SU-DHL-6 (cell line): ENCODE measurements at regions not wholly inside any gene's neighbourhood (a gene's known extent, or its start where the extent isn't known, plus 50 kb on each side); places are given as distances from the start of the nearest gene placed in this dataset.

Source experiments
- EZH2phosphoT487 ChIP-seq: fragments of 200-600 bp; sonication (generic), shearing (Covaris generic); conservative IDR thresholded peaks from 2 replicates; pipeline ENCODE4 v1.6.1; 2018; ENCODE audit warnings: mild to moderate bottlenecking, antibody characterized with exemption, low read length, moderate library complexity, mixed read lengths
- TF ChIP-seq, protein P1 (sequence below): fragments of 200-600 bp; sonication (generic); IDR thresholded peaks from one replicate; pipeline ENCODE4 v1.5.1; 2017; ENCODE audit warnings: antibody characterized with exemption, mild to moderate bottlenecking, low read length, moderate library complexity; ENCODE audit not compliant: insufficient read depth, poor library complexity, severe bottlenecking

- TF ChIP-seq, protein P1, sequence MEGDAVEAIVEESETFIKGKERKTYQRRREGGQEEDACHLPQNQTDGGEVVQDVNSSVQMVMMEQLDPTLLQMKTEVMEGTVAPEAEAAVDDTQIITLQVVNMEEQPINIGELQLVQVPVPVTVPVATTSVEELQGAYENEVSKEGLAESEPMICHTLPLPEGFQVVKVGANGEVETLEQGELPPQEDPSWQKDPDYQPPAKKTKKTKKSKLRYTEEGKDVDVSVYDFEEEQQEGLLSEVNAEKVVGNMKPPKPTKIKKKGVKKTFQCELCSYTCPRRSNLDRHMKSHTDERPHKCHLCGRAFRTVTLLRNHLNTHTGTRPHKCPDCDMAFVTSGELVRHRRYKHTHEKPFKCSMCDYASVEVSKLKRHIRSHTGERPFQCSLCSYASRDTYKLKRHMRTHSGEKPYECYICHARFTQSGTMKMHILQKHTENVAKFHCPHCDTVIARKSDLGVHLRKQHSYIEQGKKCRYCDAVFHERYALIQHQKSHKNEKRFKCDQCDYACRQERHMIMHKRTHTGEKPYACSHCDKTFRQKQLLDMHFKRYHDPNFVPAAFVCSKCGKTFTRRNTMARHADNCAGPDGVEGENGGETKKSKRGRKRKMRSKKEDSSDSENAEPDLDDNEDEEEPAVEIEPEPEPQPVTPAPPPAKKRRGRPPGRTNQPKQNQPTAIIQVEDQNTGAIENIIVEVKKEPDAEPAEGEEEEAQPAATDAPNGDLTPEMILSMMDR: no peak
- no peak for TF ChIP-seq EZH2phosphoT487
These were observed 223.6 kb upstream of the CTNNB1 start for GRCh38 chr3:40975711-40976121.
